Ovary (tissue), 7 donors: ENCODE measurements at regions not wholly inside any gene's neighbourhood (a gene's known extent, or its start where the extent isn't known, plus 50 kb on each side); places are given as distances from the start of the nearest gene placed in this dataset.

Experiments
- DNase-seq, 5 donors: peaks; one replicate each; pipeline ENCODE4 v3.0.0-alpha.2; 2019 to 2020
- H3K27ac ChIP-seq, 2 donors: fragments of 200-600 bp; one replicate each; pipeline versions ENCODE4 v1.5.1 to v1.8.0; 2019 to 2022
- H3K27me3 ChIP-seq: fragments of 200-600 bp; one replicate; pipeline ENCODE4 v1.8.0; 2022
- H3K36me3 ChIP-seq: fragments of 200-600 bp; sonication (generic); one replicate; pipeline ENCODE4 v1.5.1; 2019
- H3K4me1 ChIP-seq: one replicate; pipeline ENCODE4 v1.8.1; 2013; ENCODE audit warnings: mild to moderate bottlenecking, moderate library complexity; ENCODE audit not compliant: insufficient read depth
- H3K4me3 ChIP-seq: fragments of 200-600 bp; sonication (generic); one replicate; pipeline ENCODE4 v1.5.1; 2017
- H3K9me3 ChIP-seq, 2 donors: fragments of 200-600 bp in 1 of 2; sonication (generic) in 1 of 2; one replicate each; pipeline versions ENCODE4 v1.5.1 to v1.8.1; 2013 to 2019; ENCODE audit warnings: mild to moderate bottlenecking in 1 of 2, moderate library complexity in 1 of 2
- CTCF ChIP-seq, 3 donors: fragments of 450-650 bp in 2 of 3; fragments of 200-600 bp in 1 of 3; IDR thresholded peaks; one replicate each; pipeline versions ENCODE4 v1.5.1 to v1.8.0; 2016 to 2022; ENCODE audit warnings: antibody characterized with exemption in 3 of 3, mild to moderate bottlenecking in 1 of 3
- EP300 ChIP-seq: sonication (generic); formaldehyde crosslinking; IDR thresholded peaks from one replicate; pipeline ENCODE4 v1.6.1; 2017; ENCODE audit warnings: antibody characterized with exemption
- POLR2A ChIP-seq: fragments of 450-650 bp; IDR thresholded peaks from one replicate; pipeline ENCODE4 v1.6.1; 2017; ENCODE audit warnings: antibody characterized with exemption, mild to moderate bottlenecking, moderate library complexity
- WGBS, 3 donors: extraction: QIAGEN DNeasy Blood & Tissue Kit in 1 of 3; methylation state at CpG; one replicate each; pipeline versions ENCODE4 v1.1.5 to v1.1.7; 2013 to 2017; 5-methylcytosine and 5-hydroxymethylcytosine counted together
- intact Hi-C, 4 donors: fragments of 100-400 bp; cut with DNase I; formaldehyde crosslinking; loops; one replicate each; pipeline versions ENCODE4 v1.11.0 to v1.15.1; 2022 to 2023
- donor health status: DM: no; HTN: no; CAD: no; lungs with moderate emphysema.
- donor health status: DM: no; HTN: no; CAD: no.
- donor health status: Bipolar disorder and iron deficiency.
- donor health status: DM: no; HTN: no; CAD: no.
- donor health status: DM: yes; HTN: yes; CAD: no.

GRCh38 chr2:234341306-234341985, 155.4 kb downstream of the ARL4C start:
- no peak for DNase-seq
- H3K4me3 ChIP-seq: no peak overlapping the region
- WGBS, 3 donors: 85 to 88% (median 86%) methylated on average over 11 of the region's 11 CpGs
- intact Hi-C loops: no loop called here
- no peak for TF ChIP-seq POLR2A
- TF ChIP-seq EP300: no peak
- no peak for TF ChIP-seq CTCF (IDR thresholded peaks at IDR 0.05)
- H3K4me1 ChIP-seq: no peaks in the 10 kb centered on the region
- no peaks in the 10 kb centered on the region for H3K27me3 ChIP-seq
- no peak overlapping the region for H3K27ac ChIP-seq
- no peaks in the 10 kb centered on the region for H3K9me3 ChIP-seq
- no peaks in the 10 kb centered on the region for H3K36me3 ChIP-seq

GRCh38 chr2:234339501-234339900, 157.4 kb downstream of the ARL4C start:
- Histone ChIP-seq H3K27me3 (no peaks in the 10 kb centered on the region), H3K27ac (no peak overlapping the region), H3K4me1 (no peaks in the 10 kb centered on the region), H3K36me3 (no peaks in the 10 kb centered on the region), H3K9me3 (no peaks in the 10 kb centered on the region), H3K4me3 (no peak overlapping the region)
- TF ChIP-seq EP300: no peak
- intact Hi-C loops: no loop called here
- WGBS, 3 donors: 86 to 95% (median 91%) methylated on average over 5 of the region's 5 CpGs
- no peak for DNase-seq

- no peaks in the 10 kb centered on the region for H3K27me3 ChIP-seq
- WGBS, 3 donors: 91 to 97% (median 95%) methylated on average over 2 of the region's 2 CpGs
- no peaks in the 10 kb centered on the region for H3K36me3 ChIP-seq
- no peak for TF ChIP-seq POLR2A
- TF ChIP-seq CTCF (IDR thresholded peaks at IDR 0.05): no peak
- TF ChIP-seq EP300: no peak
- H3K9me3 ChIP-seq: no peaks in the 10 kb centered on the region
- no peak overlapping the region for H3K4me3 ChIP-seq
- no peaks in the 10 kb centered on the region for H3K4me1 ChIP-seq
- intact Hi-C loops: no loop called here
- DNase-seq: no peak
- H3K27ac ChIP-seq: no peak overlapping the region
Observed at GRCh38 chr2:234339011-234339410, 157.9 kb downstream of the ARL4C start.

GRCh38 chr2:234335661-234336228, 161.1 kb downstream of the ARL4C start:
- Histone ChIP-seq H3K9me3 (no peaks in the 10 kb centered on the region), H3K4me3 (no peak overlapping the region), H3K27me3 (no peaks in the 10 kb centered on the region), H3K4me1 (no peaks in the 10 kb centered on the region), H3K36me3 (no peaks in the 10 kb centered on the region), H3K27ac (no peak overlapping the region)
- peak in 1 of 5 donors; percentile 19 for DNase-seq
- intact Hi-C loops: no loop called here
- TF ChIP-seq CTCF (IDR thresholded peaks at IDR 0.05): no peak
- no peak for TF ChIP-seq POLR2A
- TF ChIP-seq EP300: no peak
- 22 to 27% (median 23%) methylated on average over 19 of the region's 19 CpGs for WGBS, 3 donors

- no peaks in the 10 kb centered on the region for H3K36me3 ChIP-seq
- no peak overlapping the region for H3K4me3 ChIP-seq
- intact Hi-C loops: no loop called here
- H3K27me3 ChIP-seq: no peaks in the 10 kb centered on the region
- WGBS, 3 donors: 50 to 61% (median 51%) methylated on average over 4 of the region's 4 CpGs
- H3K27ac ChIP-seq: no peak overlapping the region
- TF ChIP-seq CTCF (IDR thresholded peaks at IDR 0.05): no peak
- no peak for TF ChIP-seq POLR2A
- TF ChIP-seq EP300: no peak
- DNase-seq: no peak
- H3K9me3 ChIP-seq: no peaks in the 10 kb centered on the region
- no peaks in the 10 kb centered on the region for H3K4me1 ChIP-seq
Observed at GRCh38 chr2:234334756-234335155, 162.1 kb downstream of the ARL4C start.
